Dendritic cell treated with granulocyte-macrophage colony-stimulating factor and Interleukin-4, amounts not matched to agents 40 ng/mL and 50 ng/mL, for 4 days (primary cell): ENCODE measurements at regions not wholly inside any gene's neighbourhood (a gene's known extent, or its start where the extent isn't known, plus 50 kb on each side); places are given as distances from the start of the nearest gene placed in this dataset.
A peak's percentile ranks its signal among the peaks of the same experiment; 100 is the strongest.

ENCODE experiments used
- H3K27ac Mint-ChIP-seq: one replicate; pipeline ENCODE4 v1.8.0; 2022; ENCODE audit warnings: mild to moderate bottlenecking, mixed read lengths
- H3K27me3 Mint-ChIP-seq: one replicate; pipeline ENCODE4 v1.8.0; 2022; ENCODE audit warnings: mild to moderate bottlenecking, mixed read lengths
- H3K36me3 Mint-ChIP-seq: one replicate; pipeline ENCODE4 v1.8.0; 2022; ENCODE audit warnings: low read depth, mixed read lengths
- H3K4me1 Mint-ChIP-seq: one replicate; pipeline ENCODE4 v1.8.0; 2022; ENCODE audit warnings: low read depth, mixed read lengths
- H3K4me3 Mint-ChIP-seq: one replicate; pipeline ENCODE4 v1.8.0; 2022; ENCODE audit warnings: mild to moderate bottlenecking, moderate library complexity, mixed read lengths
- H3K9me3 Mint-ChIP-seq: one replicate; pipeline ENCODE4 v1.8.0; 2022; ENCODE audit warnings: mixed read lengths
- intact Hi-C: fragments of 100-400 bp; cut with micrococcal nuclease; formaldehyde crosslinking; loops from one replicate; pipeline ENCODE4 v1.15.0; 2022

- Mint-ChIP-seq H3K36me3 (no peaks in the 10 kb centered on the region), H3K27ac (no peak overlapping the region), H3K4me1 (peaks cover 9% of the 10 kb centered on the region), H3K4me3 (no peak overlapping the region), H3K9me3 (no peaks in the 10 kb centered on the region), H3K27me3 (no peaks in the 10 kb centered on the region)
- intact Hi-C loops, result no loop called here
Observed at GRCh38 chr2:61774351-61774750, 79.5 kb downstream of the FAM161A start.

- intact Hi-C loops, result no loop called here
- no peaks in the 10 kb centered on the region for H3K9me3 Mint-ChIP-seq
- H3K4me3 Mint-ChIP-seq, result no peak overlapping the region
- H3K27ac Mint-ChIP-seq, result no peak overlapping the region
- peaks cover 9% of the 10 kb centered on the region for H3K4me1 Mint-ChIP-seq
- H3K27me3 Mint-ChIP-seq, result no peaks in the 10 kb centered on the region
- no peaks in the 10 kb centered on the region for H3K36me3 Mint-ChIP-seq
Observed at GRCh38 chr2:61771904-61772845, 81.7 kb downstream of the FAM161A start.

GRCh38 chr2:61770746-61771145 is 83.1 kb downstream of the FAM161A start:
- intact Hi-C loops, result no loop called here
- Mint-ChIP-seq H3K4me1 (peaks cover 3% of the 10 kb centered on the region), H3K27ac (no peak overlapping the region), H3K27me3 (no peaks in the 10 kb centered on the region), H3K4me3 (no peak overlapping the region), H3K36me3 (no peaks in the 10 kb centered on the region), H3K9me3 (no peaks in the 10 kb centered on the region)

GRCh38 chr2:61770298-61770697 is 83.6 kb downstream of the FAM161A start:
- Mint-ChIP-seq H3K36me3 (no peaks in the 10 kb centered on the region), H3K9me3 (no peaks in the 10 kb centered on the region), H3K4me1 (no peaks in the 10 kb centered on the region), H3K27me3 (no peaks in the 10 kb centered on the region), H3K27ac (no peak overlapping the region), H3K4me3 (no peak overlapping the region)
- intact Hi-C loops, result no loop called here

- Mint-ChIP-seq H3K4me3 (no peak overlapping the region), H3K4me1 (no peaks in the 10 kb centered on the region), H3K27ac (no peak overlapping the region), H3K27me3 (no peaks in the 10 kb centered on the region), H3K36me3 (no peaks in the 10 kb centered on the region), H3K9me3 (no peaks in the 10 kb centered on the region)
- intact Hi-C loops, result loop anchor here (10.0 kb wide), 2 partner anchors 624 to 736 kb away; partner anchors contain the start of gene TMEM17
Observed at GRCh38 chr2:61769093-61769675, 84.7 kb downstream of the FAM161A start.

GRCh38 chr2:61764035-61764800 is 89.6 kb downstream of the FAM161A start:
- H3K4me1 Mint-ChIP-seq, result no peaks in the 10 kb centered on the region
- H3K27ac Mint-ChIP-seq, result peak overlapping the region; percentile 99
- H3K9me3 Mint-ChIP-seq, result no peaks in the 10 kb centered on the region
- no peaks in the 10 kb centered on the region for H3K27me3 Mint-ChIP-seq
- H3K36me3 Mint-ChIP-seq, result peaks cover 6% of the 10 kb centered on the region
- H3K4me3 Mint-ChIP-seq, result peak overlapping the region; percentile 89
- intact Hi-C loops, result loop anchor here (1.0 to 10.0 kb wide), 6 partner anchors 70 to 741 kb away; partner anchors contain the start of genes CCT4, FAM161A, TMEM17 and XPO1

GRCh38 chr2:61763605-61764034 is 90.2 kb downstream of the FAM161A start:
- Mint-ChIP-seq H3K4me3 (peak overlapping the region; percentile 89), H3K4me1 (no peaks in the 10 kb centered on the region), H3K27ac (peak overlapping the region; percentile 99), H3K27me3 (no peaks in the 10 kb centered on the region), H3K36me3 (peaks cover 6% of the 10 kb centered on the region), H3K9me3 (no peaks in the 10 kb centered on the region)
- intact Hi-C loops, result loop anchor here (1.0 to 10.0 kb wide), 6 partner anchors 69 to 741 kb away; partner anchors contain the start of genes CCT4, FAM161A, TMEM17 and XPO1

GRCh38 chr2:61762292-61762691 is 91.6 kb downstream of the FAM161A start:
- intact Hi-C loops, result loop anchor here (10.0 kb wide), 2 partner anchors 617 to 743 kb away; partner anchors contain the start of gene TMEM17
- no peak overlapping the region for H3K27ac Mint-ChIP-seq
- no peaks in the 10 kb centered on the region for H3K9me3 Mint-ChIP-seq
- H3K4me1 Mint-ChIP-seq, result no peaks in the 10 kb centered on the region
- no peaks in the 10 kb centered on the region for H3K27me3 Mint-ChIP-seq
- H3K4me3 Mint-ChIP-seq, result no peak overlapping the region
- peaks cover 6% of the 10 kb centered on the region for H3K36me3 Mint-ChIP-seq

- Mint-ChIP-seq H3K4me3 (no peak overlapping the region), H3K27ac (no peak overlapping the region), H3K36me3 (peaks cover 6% of the 10 kb centered on the region), H3K27me3 (no peaks in the 10 kb centered on the region), H3K4me1 (no peaks in the 10 kb centered on the region), H3K9me3 (peaks cover 16% of the 10 kb centered on the region)
- intact Hi-C loops, result loop anchor here (10.0 kb wide), 2 partner anchors 615 to 745 kb away; partner anchors contain the start of gene TMEM17
Observed at GRCh38 chr2:61759718-61760117, 94.1 kb downstream of the FAM161A start.

GRCh38 chr2:61759005-61759404 is 94.9 kb downstream of the FAM161A start:
- Mint-ChIP-seq H3K27ac (no peak overlapping the region), H3K4me3 (no peak overlapping the region), H3K9me3 (peaks cover 16% of the 10 kb centered on the region), H3K36me3 (peaks cover 5% of the 10 kb centered on the region), H3K27me3 (no peaks in the 10 kb centered on the region), H3K4me1 (no peaks in the 10 kb centered on the region)
- intact Hi-C loops, result no loop called here

- Mint-ChIP-seq H3K9me3 (peaks cover 23% of the 10 kb centered on the region), H3K4me3 (no peak overlapping the region), H3K27me3 (no peaks in the 10 kb centered on the region), H3K36me3 (no peaks in the 10 kb centered on the region), H3K4me1 (no peaks in the 10 kb centered on the region), H3K27ac (no peak overlapping the region)
- intact Hi-C loops, result no loop called here
Observed at GRCh38 chr2:61758159-61758558, 95.7 kb downstream of the FAM161A start.

GRCh38 chr2:61753512-61753911 is 100.3 kb downstream of the FAM161A start:
- intact Hi-C loops, result no loop called here

GRCh38 chr2:61750624-61751023 is 103.2 kb downstream of the FAM161A start:
- intact Hi-C loops, result no loop called here

More at GRCh38 chr2:61753512-61753911, 100.3 kb downstream of the FAM161A start:
- H3K27me3 Mint-ChIP-seq, result no peaks in the 10 kb centered on the region
- no peaks in the 10 kb centered on the region for H3K36me3 Mint-ChIP-seq
- no peak overlapping the region for H3K4me3 Mint-ChIP-seq
- H3K4me1 Mint-ChIP-seq, result no peaks in the 10 kb centered on the region
- H3K27ac Mint-ChIP-seq, result no peak overlapping the region
- H3K9me3 Mint-ChIP-seq, result peaks cover 26% of the 10 kb centered on the region

More at GRCh38 chr2:61750624-61751023, 103.2 kb downstream of the FAM161A start:
- Mint-ChIP-seq H3K36me3 (no peaks in the 10 kb centered on the region), H3K27me3 (no peaks in the 10 kb centered on the region), H3K9me3 (peaks cover 17% of the 10 kb centered on the region), H3K27ac (no peak overlapping the region), H3K4me1 (no peaks in the 10 kb centered on the region), H3K4me3 (no peak overlapping the region)
